HepG2 (cell line): ENCODE measurements at regions not wholly inside any gene's neighbourhood (a gene's known extent, or its start where the extent isn't known, plus 50 kb on each side); places are given as distances from the start of the nearest gene placed in this dataset.

Experiments
- ATF6 ChIP-seq: sonication (generic); formaldehyde crosslinking; conservative IDR thresholded peaks from 2 replicates; pipeline ENCODE4 v1.4.0; 2020; ENCODE audit warnings: missing genetic modification reagents
- ZZZ3 ChIP-seq: sonication (generic); formaldehyde crosslinking; IDR thresholded peaks from 2 replicates; pipeline ENCODE4 v1.4.0; 2020; ENCODE audit warnings: missing genetic modification reagents, mild to moderate bottlenecking, borderline replicate concordance

GRCh38 chr5:174222891-174223290 lies 177.4 kb downstream of the NSG2 start:
- no peak for TF ChIP-seq ATF6 (CRISPR knock-in tag)
- TF ChIP-seq ZZZ3 (CRISPR knock-in tag): no peak
